ENCODE measurements at regions not wholly inside any gene's neighbourhood (a gene's known extent, or its start where the extent isn't known, plus 50 kb on each side); places are given as distances from the start of the nearest gene placed in this dataset.

- no peaks in the 10 kb centered on the region for H3K27me3 ChIP-seq (ENCODE audit: control insufficient read depth in 4 of 4, insufficient read depth in 4 of 4, low read length in 3 of 4)
- 54% methylated on average over 4 of the region's 4 CpGs for WGBS
- TF ChIP-seq SP1 (IDR thresholded peaks at IDR 0.05) = no peak
- TF ChIP-seq FOXA1 (IDR thresholded peaks at IDR 0.05) = no peak
- TF ChIP-seq CTCF (IDR thresholded peaks at IDR 0.05; ENCODE audit: low read depth, low read length, missing input control) = no peak
- TF ChIP-seq ZBTB33 (IDR thresholded peaks at IDR 0.05) = no peak
- TF ChIP-seq TAF1 (conservative IDR thresholded peaks at IDR 0.05) = no peak
- no peak for TF ChIP-seq RXRA (IDR thresholded peaks at IDR 0.05)
- TF ChIP-seq GABPA (IDR thresholded peaks at IDR 0.05 in 1 of 2, conservative IDR thresholded peaks at IDR 0.05 in 1 of 2) = no peak
- TF ChIP-seq RAD21 (IDR thresholded peaks at IDR 0.05) = no peak
- TF ChIP-seq HNF4A (conservative IDR thresholded peaks at IDR 0.05) = no peak
- no peak for TF ChIP-seq HNF4G (IDR thresholded peaks at IDR 0.05)
- no peak for TF ChIP-seq YY1 (IDR thresholded peaks at IDR 0.05)
- no peak for TF ChIP-seq JUND (IDR thresholded peaks at IDR 0.05)
- no peak for TF ChIP-seq REST (IDR thresholded peaks at IDR 0.05)
- TF ChIP-seq NR2F2 (IDR thresholded peaks at IDR 0.05) = no peak
- TF ChIP-seq ATF3 (IDR thresholded peaks at IDR 0.05) = no peak
- TF ChIP-seq EGR1 (IDR thresholded peaks at IDR 0.05; ENCODE audit: low read depth in 2 of 2) = no peak
- TF ChIP-seq FOXA2 (IDR thresholded peaks at IDR 0.05) = no peak
- no peak for TF ChIP-seq MAX (IDR thresholded peaks at IDR 0.05)
- H3K9ac ChIP-seq (ENCODE audit: low read depth in 1 of 2, low read length in 2 of 2) = no peak overlapping the region
- H3K4me1 ChIP-seq (ENCODE audit: control insufficient read depth in 4 of 4, insufficient read depth in 4 of 4, low read length in 3 of 4) = no peaks in the 10 kb centered on the region
- no peaks in the 10 kb centered on the region for H3K36me3 ChIP-seq (ENCODE audit: control insufficient read depth in 4 of 4, insufficient read depth in 3 of 4, low read depth in 1 of 4, low read length in 3 of 4)
- no peak overlapping the region for H3K4me3 ChIP-seq (ENCODE audit: low read depth in 1 of 3, low read length in 3 of 3)
- H3K27ac ChIP-seq (ENCODE audit: low read depth in 1 of 2, low read length in 2 of 2) = no peak overlapping the region
- DNase-seq (ENCODE audit: low spot score) = no peak
- H3K9me3 ChIP-seq (ENCODE audit: control insufficient read depth in 4 of 4, low read length in 3 of 4) = peaks cover 0 to 7% (median under 1%) of the 10 kb centered on the region in 4 donors
Measured at GRCh38 chr3:83683937-83684598, 1274.7 kb upstream of the CADM2 start.

Measured in liver (tissue), 8 donors.